GM20000 (cell line): ENCODE measurements at regions not wholly inside any gene's neighbourhood (a gene's known extent, or its start where the extent isn't known, plus 50 kb on each side); places are given as distances from the start of the nearest gene placed in this dataset.

Source experiments
- DNase-seq: peaks from one replicate; pipeline ENCODE4 v3.0.0; 2012; ENCODE audit warnings: low spot score
- CTCF ChIP-seq: IDR thresholded peaks from 2 replicates; pipeline ENCODE4 v1.5.1; 2012; ENCODE audit warnings: mild to moderate bottlenecking, control low read depth; ENCODE audit errors: extremely low read depth, missing control alignments

GRCh38 chr14:34362641-34363251 is 99.3 kb downstream of the SPTSSA start:
- TF ChIP-seq CTCF, result no peak
- no peak for DNase-seq

GRCh38 chr14:34361504-34362011 is 100.5 kb downstream of the SPTSSA start:
- DNase-seq, result no peak
- no peak for TF ChIP-seq CTCF

- DNase-seq, result no peak
- TF ChIP-seq CTCF, result no peak
Observed at GRCh38 chr14:34359420-34360117, 102.5 kb downstream of the SPTSSA start.

- DNase-seq, result no peak
- TF ChIP-seq CTCF, result no peak
Observed at GRCh38 chr14:34356264-34356654, 105.8 kb downstream of the SPTSSA start.

- TF ChIP-seq CTCF, result no peak
- DNase-seq, result no peak
Observed at GRCh38 chr14:34355584-34356263, 106.3 kb downstream of the SPTSSA start.

- TF ChIP-seq CTCF, result no peak
- DNase-seq, result no peak
Observed at GRCh38 chr14:34354556-34354955, 107.5 kb downstream of the SPTSSA start.

GRCh38 chr14:34350903-34351302 is 111.1 kb downstream of the SPTSSA start:
- no peak for DNase-seq
- no peak for TF ChIP-seq CTCF
